K562 (cell line): ENCODE measurements at regions not wholly inside any gene's neighbourhood (a gene's known extent, or its start where the extent isn't known, plus 50 kb on each side); places are given as distances from the start of the nearest gene placed in this dataset.

Experiments used
- CTCF ChIP-seq, 3 experiments: IDR thresholded peaks in 2 of 3; conservative IDR thresholded peaks in 1 of 3; 2 replicates each; pipeline ENCODE4 v1.5.1; 2011 to 2012; ENCODE audit warnings: low read length in 3 of 3, mild to moderate bottlenecking in 3 of 3, control low read depth in 2 of 3, improper control_type of control experiment in 1 of 3, inconsistent platforms in 1 of 3, low read depth in 1 of 3, mixed read lengths in 1 of 3, moderate library complexity in 1 of 3; ENCODE audit not compliant: insufficient read depth in 2 of 3
- EZH2 ChIP-seq: IDR thresholded peaks from 2 replicates; pipeline ENCODE4 v1.6.1; 2012; ENCODE audit warnings: low read depth, mild to moderate bottlenecking, inconsistent platforms, low read length, borderline replicate concordance
- FOXK2 ChIP-seq, 2 experiments: fragments of 450-650 bp; IDR thresholded peaks in 1 of 2; conservative IDR thresholded peaks in 1 of 2; 2 replicates each; pipeline ENCODE4 v1.6.1; 2016; ENCODE audit warnings: low read depth in 2 of 2, mild to moderate bottlenecking in 1 of 2
- HDAC2 ChIP-seq: fragments of 450-650 bp; IDR thresholded peaks from 2 replicates; pipeline ENCODE4 v1.6.1; 2016; ENCODE audit warnings: mild to moderate bottlenecking
- HSF4 ChIP-seq: fragments of 250-450 bp; sonication (Bioruptor Pico); IDR thresholded peaks from 2 replicates; pipeline ENCODE4 v2.1.2; 2022; ENCODE audit warnings: mild to moderate bottlenecking, moderate library complexity, borderline replicate concordance
- LEF1 ChIP-seq: fragments of 450-650 bp; IDR thresholded peaks from 2 replicates; pipeline ENCODE4 v1.6.1; 2016; ENCODE audit warnings: mild to moderate bottlenecking
- SIRT6 ChIP-seq: IDR thresholded peaks from one replicate; pipeline ENCODE4 v1.6.1; 2012; ENCODE audit warnings: low read depth, mild to moderate bottlenecking, control low read depth, inconsistent platforms, low read length, moderate library complexity
- TAF1 ChIP-seq: IDR thresholded peaks from 2 replicates; pipeline ENCODE4 v1.6.1; 2011; ENCODE audit warnings: mild to moderate bottlenecking, low read length, moderate library complexity; ENCODE audit not compliant: insufficient read depth, control insufficient read depth, severe bottlenecking; ENCODE audit errors: extremely low read depth
- USF2 ChIP-seq: sonication (generic); formaldehyde crosslinking; IDR thresholded peaks from 2 replicates; pipeline ENCODE4 v1.5.0; 2020; ENCODE audit warnings: missing genetic modification reagents
- ZFP1 ChIP-seq: fragments of 450-650 bp; formaldehyde crosslinking; IDR thresholded peaks from 2 replicates; pipeline ENCODE4 v1.4.0; 2020; ENCODE audit warnings: mild to moderate bottlenecking, mixed read lengths
- ZNF124 ChIP-seq: sonication (generic); formaldehyde crosslinking; IDR thresholded peaks from 2 replicates; pipeline ENCODE4 v1.8.1; 2022; ENCODE audit warnings: missing genetic modification reagents
- TF ChIP-seq, protein P1 (sequence below): fragments of 250-450 bp; sonication (Bioruptor Pico); IDR thresholded peaks from 2 replicates; pipeline ENCODE4 v1.5.0; 2021; ENCODE audit warnings: mild to moderate bottlenecking, borderline replicate concordance
- TF ChIP-seq, protein P2 (sequence below): sonication (generic); formaldehyde crosslinking; IDR thresholded peaks from 2 replicates; pipeline ENCODE4 v1.8.0; 2022; ENCODE audit warnings: mild to moderate bottlenecking, missing genetic modification reagents

- TF ChIP-seq, protein P1, sequence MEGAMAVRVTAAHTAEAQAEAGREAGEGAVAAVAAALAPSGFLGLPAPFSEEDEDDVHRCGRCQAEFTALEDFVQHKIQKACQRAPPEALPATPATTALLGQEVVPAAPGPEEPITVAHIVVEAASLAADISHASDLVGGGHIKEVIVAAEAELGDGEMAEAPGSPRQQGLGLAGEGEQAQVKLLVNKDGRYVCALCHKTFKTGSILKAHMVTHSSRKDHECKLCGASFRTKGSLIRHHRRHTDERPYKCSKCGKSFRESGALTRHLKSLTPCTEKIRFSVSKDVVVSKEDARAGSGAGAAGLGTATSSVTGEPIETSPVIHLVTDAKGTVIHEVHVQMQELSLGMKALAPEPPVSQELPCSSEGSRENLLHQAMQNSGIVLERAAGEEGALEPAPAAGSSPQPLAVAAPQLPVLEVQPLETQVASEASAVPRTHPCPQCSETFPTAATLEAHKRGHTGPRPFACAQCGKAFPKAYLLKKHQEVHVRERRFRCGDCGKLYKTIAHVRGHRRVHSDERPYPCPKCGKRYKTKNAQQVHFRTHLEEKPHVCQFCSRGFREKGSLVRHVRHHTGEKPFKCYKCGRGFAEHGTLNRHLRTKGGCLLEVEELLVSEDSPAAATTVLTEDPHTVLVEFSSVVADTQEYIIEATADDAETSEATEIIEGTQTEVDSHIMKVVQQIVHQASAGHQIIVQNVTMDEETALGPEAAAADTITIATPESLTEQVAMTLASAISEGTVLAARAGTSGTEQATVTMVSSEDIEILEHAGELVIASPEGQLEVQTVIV = no peak
- no peak for TF ChIP-seq CTCF (IDR thresholded peaks at IDR 0.05 in 2 of 3, conservative IDR thresholded peaks at IDR 0.05 in 1 of 3; ENCODE audit: insufficient read depth in 2 of 3, low read depth in 1 of 3, low read length in 3 of 3)
- TF ChIP-seq FOXK2 (conservative IDR thresholded peaks at IDR 0.05 in 1 of 2, IDR thresholded peaks at IDR 0.05 in 1 of 2; ENCODE audit: low read depth in 2 of 2) = no peak
- TF ChIP-seq ZFP1 (CRISPR knock-in tag) = no peak
- TF ChIP-seq SIRT6 = no peak
- no peak for TF ChIP-seq EZH2
- no peak for TF ChIP-seq TAF1
- TF ChIP-seq, protein P2, sequence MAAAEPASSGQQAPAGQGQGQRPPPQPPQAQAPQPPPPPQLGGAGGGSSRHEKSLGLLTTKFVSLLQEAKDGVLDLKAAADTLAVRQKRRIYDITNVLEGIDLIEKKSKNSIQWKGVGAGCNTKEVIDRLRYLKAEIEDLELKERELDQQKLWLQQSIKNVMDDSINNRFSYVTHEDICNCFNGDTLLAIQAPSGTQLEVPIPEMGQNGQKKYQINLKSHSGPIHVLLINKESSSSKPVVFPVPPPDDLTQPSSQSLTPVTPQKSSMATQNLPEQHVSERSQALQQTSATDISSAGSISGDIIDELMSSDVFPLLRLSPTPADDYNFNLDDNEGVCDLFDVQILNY (CRISPR knock-in tag) = no peak
- no peak for TF ChIP-seq ZNF124 (CRISPR knock-in tag)
- TF ChIP-seq HSF4 = no peak
- TF ChIP-seq LEF1 = no peak
- TF ChIP-seq USF2 (CRISPR knock-in tag) = no peak
- TF ChIP-seq HDAC2 = no peak
Measured at GRCh38 chr2:21379140-21379539, 255.4 kb downstream of the TDRD15 start.
